Hepatocyte (in vitro differentiated cells): ENCODE measurements at regions not wholly inside any gene's neighbourhood (a gene's known extent, or its start where the extent isn't known, plus 50 kb on each side); places are given as distances from the start of the nearest gene placed in this dataset.

Experiments
- CTCF ChIP-seq: fragments of 200-600 bp; sonication (generic); IDR thresholded peaks from 2 replicates; pipeline ENCODE4 v1.5.1; 2016; ENCODE audit warnings: antibody characterized with exemption, mild to moderate bottlenecking; ENCODE audit not compliant: poor library complexity
- EZH2 ChIP-seq: fragments of 200-600 bp; sonication (generic); IDR thresholded peaks from 2 replicates; pipeline ENCODE4 v1.6.1; 2016; ENCODE audit warnings: antibody characterized with exemption, mild to moderate bottlenecking, borderline replicate concordance

- TF ChIP-seq EZH2 (no peak), CTCF (no peak)
Observed at GRCh38 chr2:183925281-183925680, 673.0 kb upstream of the ZNF804A start.
